GM23338 (cell line): ENCODE measurements at regions not wholly inside any gene's neighbourhood (a gene's known extent, or its start where the extent isn't known, plus 50 kb on each side); places are given as distances from the start of the nearest gene placed in this dataset.

Experiments
- EZH2 ChIP-seq: fragments of 200-600 bp; sonication (generic); IDR thresholded peaks from one replicate; pipeline ENCODE4 v1.8.0; 2017; ENCODE audit warnings: antibody characterized with exemption, mild to moderate bottlenecking, low read depth; ENCODE audit not compliant: unreplicated experiment
- EZH2phosphoT487 ChIP-seq: fragments of 200-600 bp; sonication (generic); IDR thresholded peaks from one replicate; pipeline ENCODE4 v1.8.1; 2018; ENCODE audit warnings: antibody characterized with exemption; ENCODE audit not compliant: unreplicated experiment
- POLR2AphosphoS5 ChIP-seq: IDR thresholded peaks from 2 replicates; pipeline ENCODE4 v1.6.1; 2016; ENCODE audit warnings: antibody characterized with exemption, low read depth
- REST ChIP-seq: IDR thresholded peaks from one replicate; pipeline ENCODE4 v1.6.1; 2018; ENCODE audit warnings: antibody characterized with exemption; ENCODE audit not compliant: unreplicated experiment
- STAT1 ChIP-seq: IDR thresholded peaks from one replicate; pipeline ENCODE4 v1.6.1; 2016; ENCODE audit warnings: antibody characterized with exemption; ENCODE audit not compliant: unreplicated experiment
- TF ChIP-seq, protein P1 (sequence below), 2 experiments: fragments of 200-600 bp in 1 of 2; sonication (generic) in 1 of 2; conservative IDR thresholded peaks; 2 replicates each; pipeline versions ENCODE4 v1.5.1 to v1.6.1; 2016 to 2017; ENCODE audit warnings: antibody characterized with exemption in 2 of 2, low read depth in 2 of 2, mild to moderate bottlenecking in 2 of 2, moderate library complexity in 1 of 2

GRCh38 chr2:16270441-16270840, 330.1 kb downstream of the MYCN start:
- TF ChIP-seq, protein P1, sequence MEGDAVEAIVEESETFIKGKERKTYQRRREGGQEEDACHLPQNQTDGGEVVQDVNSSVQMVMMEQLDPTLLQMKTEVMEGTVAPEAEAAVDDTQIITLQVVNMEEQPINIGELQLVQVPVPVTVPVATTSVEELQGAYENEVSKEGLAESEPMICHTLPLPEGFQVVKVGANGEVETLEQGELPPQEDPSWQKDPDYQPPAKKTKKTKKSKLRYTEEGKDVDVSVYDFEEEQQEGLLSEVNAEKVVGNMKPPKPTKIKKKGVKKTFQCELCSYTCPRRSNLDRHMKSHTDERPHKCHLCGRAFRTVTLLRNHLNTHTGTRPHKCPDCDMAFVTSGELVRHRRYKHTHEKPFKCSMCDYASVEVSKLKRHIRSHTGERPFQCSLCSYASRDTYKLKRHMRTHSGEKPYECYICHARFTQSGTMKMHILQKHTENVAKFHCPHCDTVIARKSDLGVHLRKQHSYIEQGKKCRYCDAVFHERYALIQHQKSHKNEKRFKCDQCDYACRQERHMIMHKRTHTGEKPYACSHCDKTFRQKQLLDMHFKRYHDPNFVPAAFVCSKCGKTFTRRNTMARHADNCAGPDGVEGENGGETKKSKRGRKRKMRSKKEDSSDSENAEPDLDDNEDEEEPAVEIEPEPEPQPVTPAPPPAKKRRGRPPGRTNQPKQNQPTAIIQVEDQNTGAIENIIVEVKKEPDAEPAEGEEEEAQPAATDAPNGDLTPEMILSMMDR (conservative IDR thresholded peaks at IDR 0.05; ENCODE audit: low read depth in 2 of 2), result no peak
- no peak for TF ChIP-seq POLR2AphosphoS5
- no peak for TF ChIP-seq REST
- TF ChIP-seq EZH2, result no peak
- no peak for TF ChIP-seq EZH2phosphoT487
- TF ChIP-seq STAT1, result no peak
